ENCODE measurements at regions not wholly inside any gene's neighbourhood (a gene's known extent, or its start where the extent isn't known, plus 50 kb on each side); places are given as distances from the start of the nearest gene placed in this dataset.

GRCh38 chr18:21181766-21182165 is 60.3 kb upstream of the GREB1L start:
- Histone ChIP-seq H3K27ac (ENCODE audit: low read length) (no peak overlapping the region), H3K9me3 (ENCODE audit: low read length) (no peaks in the 10 kb centered on the region), H3K79me2 (replicated peaks; ENCODE audit: insufficient read depth, low read length) (no peaks in the 10 kb centered on the region), H3K9me2 (ENCODE audit: insufficient read depth, low read length) (no peaks in the 10 kb centered on the region), H3F3A (ENCODE audit: insufficient read depth, low read length, poor library complexity, severe bottlenecking) (no peaks in the 10 kb centered on the region), H3K36me3 (ENCODE audit: insufficient read depth, low read length) (no peaks in the 10 kb centered on the region), H2AFZ (ENCODE audit: low read depth, low read length) (no peak overlapping the region), H3K9ac (ENCODE audit: low read length) (no peak overlapping the region), H3K27me3 (ENCODE audit: insufficient read depth, low read depth, low read length) (no peaks in the 10 kb centered on the region), H4K20me1 (ENCODE audit: insufficient read depth) (no peaks in the 10 kb centered on the region), H3K4me2 (ENCODE audit: low read length) (no peak overlapping the region), H3K4me3 (ENCODE audit: low read length) (no peak overlapping the region)
- TF ChIP-seq RAD21 (conservative IDR thresholded peaks at IDR 0.05), result no peak

GRCh38 chr18:21183670-21184069 is 58.4 kb upstream of the GREB1L start:
- H3K9me2 ChIP-seq (ENCODE audit: insufficient read depth, low read length), result no peaks in the 10 kb centered on the region
- no peaks in the 10 kb centered on the region for H3K79me2 ChIP-seq (replicated peaks; ENCODE audit: insufficient read depth, low read length)
- H4K20me1 ChIP-seq (ENCODE audit: insufficient read depth), result no peaks in the 10 kb centered on the region
- no peak overlapping the region for H3K4me3 ChIP-seq (ENCODE audit: low read length)
- H3K9ac ChIP-seq (ENCODE audit: low read length), result no peak overlapping the region
- no peaks in the 10 kb centered on the region for H3K9me3 ChIP-seq (ENCODE audit: low read length)
- no peaks in the 10 kb centered on the region for H3K27me3 ChIP-seq (ENCODE audit: insufficient read depth, low read depth, low read length)
- TF ChIP-seq EZH2 (IDR thresholded peaks at IDR 0.05; ENCODE audit: borderline replicate concordance, insufficient read depth, low read length, poor library complexity, severe bottlenecking) (no peak), CTCF (IDR thresholded peaks at IDR 0.05; ENCODE audit: poor library complexity, severe bottlenecking) (no peak), EP300 (conservative IDR thresholded peaks at IDR 0.05; ENCODE audit: poor library complexity, severe bottlenecking) (no peak), REST (IDR thresholded peaks at IDR 0.05; ENCODE audit: borderline replicate concordance) (no peak), SMC3 (conservative IDR thresholded peaks at IDR 0.05; ENCODE audit: poor library complexity) (no peak), MXI1 (conservative IDR thresholded peaks at IDR 0.05; ENCODE audit: poor library complexity, severe bottlenecking) (no peak), RAD21 (conservative IDR thresholded peaks at IDR 0.05) (no peak), TAF1 (IDR thresholded peaks at IDR 0.05; ENCODE audit: low read depth) (no peak), POLR2AphosphoS5 (IDR thresholded peaks at IDR 0.05) (no peak)
- no peak overlapping the region for H3K4me2 ChIP-seq (ENCODE audit: low read length)
- H3K36me3 ChIP-seq (ENCODE audit: insufficient read depth, low read length), result no peaks in the 10 kb centered on the region
- no peak overlapping the region for H3K27ac ChIP-seq (ENCODE audit: low read length)
- no peak overlapping the region for H2AFZ ChIP-seq (ENCODE audit: low read depth, low read length)
- H3F3A ChIP-seq (ENCODE audit: insufficient read depth, low read length, poor library complexity, severe bottlenecking), result no peaks in the 10 kb centered on the region

GRCh38 chr18:21184396-21184996 is 57.5 kb upstream of the GREB1L start:
- H4K20me1 ChIP-seq (ENCODE audit: insufficient read depth), result no peaks in the 10 kb centered on the region
- no peaks in the 10 kb centered on the region for H3F3A ChIP-seq (ENCODE audit: insufficient read depth, low read length, poor library complexity, severe bottlenecking)
- no peaks in the 10 kb centered on the region for H3K9me2 ChIP-seq (ENCODE audit: insufficient read depth, low read length)
- H3K4me3 ChIP-seq (ENCODE audit: low read length), result no peak overlapping the region
- H3K9ac ChIP-seq (ENCODE audit: low read length), result no peak overlapping the region
- no peaks in the 10 kb centered on the region for H3K27me3 ChIP-seq (ENCODE audit: insufficient read depth, low read depth, low read length)
- H3K9me3 ChIP-seq (ENCODE audit: low read length), result no peaks in the 10 kb centered on the region
- H3K79me2 ChIP-seq (replicated peaks; ENCODE audit: insufficient read depth, low read length), result no peaks in the 10 kb centered on the region
- no peak for TF ChIP-seq RAD21 (conservative IDR thresholded peaks at IDR 0.05)
- TF ChIP-seq EZH2 (IDR thresholded peaks at IDR 0.05; ENCODE audit: borderline replicate concordance, insufficient read depth, low read length, poor library complexity, severe bottlenecking), result no peak
- TF ChIP-seq POLR2AphosphoS5 (IDR thresholded peaks at IDR 0.05), result no peak
- TF ChIP-seq MXI1 (conservative IDR thresholded peaks at IDR 0.05; ENCODE audit: poor library complexity, severe bottlenecking), result no peak
- no peak for TF ChIP-seq CTCF (IDR thresholded peaks at IDR 0.05; ENCODE audit: poor library complexity, severe bottlenecking)
- TF ChIP-seq TAF1 (IDR thresholded peaks at IDR 0.05; ENCODE audit: low read depth), result no peak
- H3K4me2 ChIP-seq (ENCODE audit: low read length), result no peak overlapping the region
- no peak overlapping the region for H2AFZ ChIP-seq (ENCODE audit: low read depth, low read length)
- no peak overlapping the region for H3K27ac ChIP-seq (ENCODE audit: low read length)
- no peaks in the 10 kb centered on the region for H3K36me3 ChIP-seq (ENCODE audit: insufficient read depth, low read length)

All from neural cell (in vitro differentiated cells).